Uterus (tissue), 3 donors: ENCODE measurements at regions not wholly inside any gene's neighbourhood (a gene's known extent, or its start where the extent isn't known, plus 50 kb on each side); places are given as distances from the start of the nearest gene placed in this dataset.

Experiments
- DNase-seq, 2 donors: peaks; one replicate each; pipeline ENCODE4 v3.0.0-alpha.2; 2019 to 2020
- H3K27ac ChIP-seq, 2 donors: fragments of 200-600 bp; sonication (generic); 1 replicate in 1 of 2; 2 replicates in 1 of 2; pipeline ENCODE4 v1.5.1; 2016 to 2018
- H3K27me3 ChIP-seq, 2 donors: fragments of 200-600 bp; sonication (generic); one replicate each; pipeline ENCODE4 v1.5.1; 2018 to 2019; ENCODE audit warnings: control low read depth in 1 of 2
- H3K36me3 ChIP-seq, 2 donors: fragments of 200-600 bp; sonication (generic); one replicate each; pipeline ENCODE4 v1.5.1; 2019; ENCODE audit warnings: control low read depth in 1 of 2
- H3K4me1 ChIP-seq, 2 donors: fragments of 200-600 bp; sonication (generic); one replicate each; pipeline ENCODE4 v1.5.1; 2018 to 2019; ENCODE audit warnings: control low read depth in 1 of 2
- H3K4me3 ChIP-seq, 2 donors: fragments of 200-600 bp; sonication (generic); 1 replicate in 1 of 2; 2 replicates in 1 of 2; pipeline ENCODE4 v1.5.1; 2018 to 2019; ENCODE audit warnings: mild to moderate bottlenecking in 1 of 2
- H3K9me3 ChIP-seq, 2 donors: fragments of 200-600 bp; sonication (generic); one replicate each; pipeline ENCODE4 v1.5.1; 2019; ENCODE audit warnings: control low read depth in 1 of 2
- CTCF ChIP-seq, 4 experiments: fragments of 200-600 bp in 2 of 4; fragments of 450-650 bp in 2 of 4; sonication (generic) in 2 of 4; IDR thresholded peaks; one replicate each; pipeline ENCODE4 v1.5.1; 2016 to 2019; ENCODE audit warnings: antibody characterized with exemption in 4 of 4, mild to moderate bottlenecking in 2 of 4, moderate library complexity in 1 of 4
- POLR2A ChIP-seq, 2 donors: fragments of 450-650 bp; IDR thresholded peaks; one replicate each; pipeline ENCODE4 v1.6.1; 2016; ENCODE audit warnings: antibody characterized with exemption in 2 of 2, mild to moderate bottlenecking in 1 of 2, moderate library complexity in 1 of 2
- intact Hi-C: fragments of 100-400 bp; cut with DNase I; formaldehyde crosslinking; loops from one replicate; pipeline ENCODE4 v1.15.1; 2023; ENCODE audit warnings: low total_unique reads
- donor health status: DM: yes; HTN: yes; CAD: no.

DNA sequence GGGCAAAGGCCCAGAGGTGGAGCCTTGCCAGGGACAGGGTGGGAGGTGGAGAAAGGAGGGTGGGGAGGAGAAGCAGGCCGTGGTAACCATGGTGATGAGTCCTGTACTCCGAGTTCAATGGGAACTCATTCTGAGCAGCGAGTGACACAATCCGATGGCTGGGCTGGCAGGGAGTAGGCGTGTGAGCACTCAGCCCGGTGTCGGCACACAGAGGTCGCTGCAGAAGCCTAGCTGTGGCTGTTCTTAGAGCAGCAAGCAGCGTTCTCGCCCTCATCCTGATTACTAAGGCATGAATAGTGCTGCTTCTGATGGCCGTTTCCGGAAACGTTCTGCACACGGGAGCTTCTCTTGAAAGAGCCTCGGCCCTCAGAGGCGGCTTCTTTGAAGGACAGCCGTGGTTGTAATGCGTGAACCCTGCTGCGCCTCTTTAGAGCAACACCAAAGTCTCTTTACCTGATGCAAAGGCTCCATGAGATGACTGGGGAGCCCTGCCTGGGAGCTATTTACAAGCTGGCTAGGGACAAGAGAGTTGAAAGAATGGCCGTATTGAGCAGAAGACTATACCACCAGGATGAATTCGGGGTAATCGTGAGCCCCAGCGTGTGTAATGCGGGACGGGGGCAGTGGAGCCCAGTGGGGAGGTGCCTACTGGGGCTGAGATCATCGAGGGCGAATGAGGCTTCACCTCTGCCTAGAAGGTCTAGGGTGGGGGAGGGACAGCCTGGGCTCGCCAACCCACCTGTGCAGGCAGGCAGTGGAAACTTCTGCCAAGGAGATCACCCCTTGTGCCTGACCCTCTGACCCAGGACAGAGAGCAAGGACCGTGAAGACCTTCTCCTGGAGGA lies 72.8 kb upstream of the PAX7 start:
- Histone ChIP-seq H3K4me1 (no peaks in the 10 kb centered on the region), H3K27ac (no peak overlapping the region), H3K4me3 (no peak overlapping the region), H3K36me3 (no peaks in the 10 kb centered on the region), H3K9me3 (no peaks in the 10 kb centered on the region), H3K27me3 (peaks cover 0 to 32% of the 10 kb centered on the region in 2 donors)
- TF ChIP-seq CTCF (IDR thresholded peaks at IDR 0.05) (no peak), POLR2A (IDR thresholded peaks at IDR 0.05) (no peak)
- intact Hi-C loops, result no loop called here
- DNase-seq, result no peak

- peaks cover 0 to 32% of the 10 kb centered on the region in 2 donors for H3K27me3 ChIP-seq
- H3K9me3 ChIP-seq, result no peaks in the 10 kb centered on the region
- no peaks in the 10 kb centered on the region for H3K36me3 ChIP-seq
- intact Hi-C loops, result no loop called here
- H3K4me1 ChIP-seq, result no peaks in the 10 kb centered on the region
- no peak for DNase-seq
- no peak overlapping the region for H3K27ac ChIP-seq
- no peak for TF ChIP-seq CTCF (IDR thresholded peaks at IDR 0.05)
- TF ChIP-seq POLR2A (IDR thresholded peaks at IDR 0.05), result no peak
- H3K4me3 ChIP-seq, result no peak overlapping the region
Observed at GRCh38 chr1:18560692-18561091, 70.0 kb upstream of the PAX7 start.

DNA sequence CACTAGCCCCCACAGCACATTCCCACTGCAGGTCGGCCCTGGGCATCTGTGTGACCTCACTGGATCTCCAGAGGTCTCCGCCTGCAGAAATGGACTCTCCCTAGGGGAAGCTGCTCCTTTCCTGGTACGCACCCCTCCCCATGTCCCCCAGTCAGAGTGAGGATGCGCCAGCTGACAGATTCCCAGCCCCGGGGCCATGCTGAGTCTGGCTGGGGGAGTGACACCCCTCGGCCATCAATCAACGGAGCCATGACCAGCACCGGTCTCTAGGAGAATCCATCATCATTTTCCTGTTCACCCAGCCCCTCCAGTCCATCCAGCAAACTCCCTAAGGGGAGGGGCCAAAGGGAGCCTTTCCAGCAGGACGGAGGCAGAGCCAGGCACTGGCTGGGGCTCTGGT lies 68.7 kb upstream of the PAX7 start:
- no peak for DNase-seq
- TF ChIP-seq POLR2A (IDR thresholded peaks at IDR 0.05), result no peak
- TF ChIP-seq CTCF (IDR thresholded peaks at IDR 0.05), result no peak
- H3K27me3 ChIP-seq, result peaks cover 0 to 32% of the 10 kb centered on the region in 2 donors
- H3K9me3 ChIP-seq, result no peaks in the 10 kb centered on the region
- H3K36me3 ChIP-seq, result no peaks in the 10 kb centered on the region
- intact Hi-C loops, result no loop called here
- no peak overlapping the region for H3K4me3 ChIP-seq
- no peak overlapping the region for H3K27ac ChIP-seq
- no peaks in the 10 kb centered on the region for H3K4me1 ChIP-seq

DNA sequence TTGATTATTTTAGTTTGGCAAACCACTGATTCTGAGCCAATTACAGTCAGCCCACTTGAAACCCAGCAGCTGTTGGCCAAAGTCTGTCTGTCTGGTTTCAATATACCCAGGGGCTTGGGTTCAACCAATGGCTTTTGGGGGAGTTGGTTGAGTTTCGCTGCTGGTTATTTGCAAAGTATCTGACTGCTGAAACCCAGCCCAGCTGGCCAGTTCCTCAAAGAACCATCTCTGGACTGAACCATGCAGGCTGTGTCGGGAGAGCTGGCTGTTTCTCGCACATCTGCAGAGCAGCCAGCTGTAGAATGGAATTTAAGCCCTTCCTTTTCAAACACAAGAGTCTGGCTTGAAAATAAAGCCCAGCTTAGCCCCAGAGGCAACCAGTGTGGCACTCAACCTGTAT lies 66.0 kb upstream of the PAX7 start:
- intact Hi-C loops, result no loop called here
- peaks cover 0 to 12% of the 10 kb centered on the region in 2 donors for H3K27me3 ChIP-seq
- no peak for DNase-seq
- no peak overlapping the region for H3K27ac ChIP-seq
- no peak overlapping the region for H3K4me3 ChIP-seq
- no peaks in the 10 kb centered on the region for H3K9me3 ChIP-seq
- TF ChIP-seq CTCF (IDR thresholded peaks at IDR 0.05) (no peak), POLR2A (IDR thresholded peaks at IDR 0.05) (no peak)
- no peaks in the 10 kb centered on the region for H3K36me3 ChIP-seq
- H3K4me1 ChIP-seq, result no peaks in the 10 kb centered on the region

GRCh38 chr1:18565321-18565720 lies 65.3 kb upstream of the PAX7 start:
- H3K36me3 ChIP-seq, result no peaks in the 10 kb centered on the region
- DNase-seq, result no peak
- no peak overlapping the region for H3K27ac ChIP-seq
- intact Hi-C loops, result no loop called here
- H3K9me3 ChIP-seq, result no peaks in the 10 kb centered on the region
- H3K4me3 ChIP-seq, result no peak overlapping the region
- no peaks in the 10 kb centered on the region for H3K4me1 ChIP-seq
- TF ChIP-seq POLR2A (IDR thresholded peaks at IDR 0.05), result no peak
- TF ChIP-seq CTCF (IDR thresholded peaks at IDR 0.05), result no peak
- peaks cover 0 to 6% of the 10 kb centered on the region in 2 donors for H3K27me3 ChIP-seq
